HG03469 (cell line): ENCODE measurements at regions not wholly inside any gene's neighbourhood (a gene's known extent, or its start where the extent isn't known, plus 50 kb on each side); places are given as distances from the start of the nearest gene placed in this dataset.
A peak's percentile ranks its signal among the peaks of the same experiment; 100 is the strongest.
"Not testable (repeated sequence)": the region's sequence is repeated elsewhere in the genome, so short reads cannot be mapped to it uniquely, and the experiment has no call there.

Experiments
- ATAC-seq: cut with Tn5 transposase; IDR thresholded peaks from one replicate; pipeline ENCODE4 v1.9.1; 2021; ENCODE audit warnings: mild to moderate bottlenecking, moderate library complexity, moderate number of reproducible peaks; ENCODE audit not compliant: unreplicated experiment

- ATAC-seq, result no peak
Measured at GRCh38 chr1:60298290-60298689, 224.7 kb upstream of the C1orf87 start.

DNA sequence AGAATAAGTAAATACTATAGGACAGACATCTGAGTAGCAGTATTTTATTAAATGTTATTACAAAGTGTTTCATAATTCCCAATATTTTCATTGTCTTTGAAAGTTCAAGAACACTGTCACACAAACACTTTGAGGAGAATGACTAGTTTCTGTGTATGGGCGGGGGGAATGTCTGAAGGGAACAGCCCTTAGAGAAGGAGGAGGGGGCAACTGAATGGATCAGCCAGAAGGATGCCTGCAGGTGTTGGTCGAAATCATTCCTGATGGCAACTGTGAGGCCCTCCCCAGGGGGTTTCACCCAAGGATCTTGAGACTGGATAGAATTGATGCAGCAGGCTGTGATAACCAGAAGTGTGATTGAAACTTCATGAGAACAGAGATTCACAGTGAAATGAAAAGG, 223.2 kb upstream of the C1orf87 start:
- ATAC-seq, result no peak

GRCh38 chr1:60292140-60292539, 218.6 kb upstream of the C1orf87 start:
- ATAC-seq, result no peak

DNA sequence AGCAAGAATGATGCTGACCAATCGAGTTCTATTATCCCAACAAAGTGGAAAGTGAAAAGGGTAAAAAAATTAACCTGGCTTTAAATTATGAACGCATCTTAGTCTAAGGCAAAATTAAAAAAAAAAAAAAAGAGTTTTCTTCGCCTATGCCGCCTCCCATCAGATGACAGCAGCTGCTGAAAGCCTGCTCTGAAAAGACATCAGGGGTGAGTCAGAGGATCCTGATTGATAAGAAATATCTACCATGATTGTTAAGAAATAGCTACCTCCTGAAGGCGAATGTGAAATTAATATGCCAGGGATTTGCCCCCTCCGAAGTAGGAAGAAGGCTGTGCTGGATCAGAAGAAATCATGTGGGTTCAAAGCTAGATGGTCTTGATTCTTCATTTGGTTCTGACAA, 216.8 kb upstream of the C1orf87 start:
- ATAC-seq, result no peak

DNA sequence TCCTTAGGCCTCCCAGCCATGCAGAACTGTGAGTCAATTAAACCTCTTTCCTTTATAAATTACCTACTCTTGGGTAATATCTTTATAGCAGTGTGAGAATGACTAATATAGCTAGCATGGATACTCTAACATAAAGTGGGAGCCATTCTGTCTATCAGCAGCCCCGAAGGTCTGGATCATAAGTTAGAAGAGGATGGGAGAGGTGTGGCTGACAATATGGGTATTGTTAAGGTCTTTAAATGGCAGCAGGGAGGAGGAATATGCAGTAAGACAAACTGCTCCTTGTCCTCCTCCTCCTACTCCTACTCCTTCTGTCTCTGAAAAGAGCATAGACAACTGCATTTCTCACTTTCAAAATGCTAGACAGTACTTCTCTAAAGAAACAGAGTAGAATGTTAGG, 214.0 kb upstream of the C1orf87 start:
- no peak for ATAC-seq

DNA sequence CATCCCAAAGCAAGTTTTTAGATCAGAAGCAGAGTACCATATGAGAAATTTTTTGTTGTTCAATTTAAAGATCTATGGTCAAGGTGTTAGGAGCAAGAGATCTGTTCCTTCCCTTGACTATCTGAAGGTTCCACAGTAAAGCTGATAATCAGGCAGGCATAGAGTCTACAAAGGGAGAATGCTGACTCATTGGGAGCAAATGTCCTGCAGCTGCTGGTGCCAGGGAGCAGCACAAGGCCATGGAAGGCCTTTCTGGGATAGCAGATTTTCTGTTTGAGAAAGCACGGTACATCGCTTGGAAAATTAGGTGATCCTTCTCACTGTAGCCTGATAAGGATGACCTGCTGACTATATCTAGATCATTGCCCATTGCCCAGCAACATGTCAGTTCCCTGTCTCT, 210.1 kb upstream of the C1orf87 start:
- ATAC-seq, result no peak

DNA sequence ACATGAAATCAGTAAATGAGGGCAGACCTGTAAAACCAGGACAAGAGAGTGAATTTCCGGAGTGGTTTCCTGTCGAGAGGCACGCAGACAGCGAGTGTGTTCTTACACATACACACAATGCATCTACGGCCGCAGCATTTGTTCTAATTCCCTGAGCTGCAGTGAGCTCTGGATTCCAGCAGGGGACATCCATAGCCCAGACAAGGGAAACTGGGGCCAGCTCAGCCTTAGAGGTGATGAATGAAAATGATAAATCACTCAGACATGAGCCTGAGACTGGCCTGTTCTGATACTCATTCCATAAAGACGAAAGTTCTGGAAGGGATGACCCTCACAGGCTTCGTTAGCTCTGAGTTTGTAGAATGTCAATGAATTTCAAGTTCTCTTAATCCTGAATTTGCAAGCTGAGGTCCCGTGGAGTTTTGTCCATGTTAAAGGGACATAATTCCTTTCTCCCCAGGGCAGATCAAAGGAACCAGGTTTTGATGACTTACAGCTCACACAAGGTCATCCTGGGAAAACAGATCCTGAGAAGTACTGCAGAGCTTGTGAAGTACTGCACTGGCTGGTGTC, 207.9 kb upstream of the C1orf87 start:
- peak; percentile 93 for ATAC-seq

DNA sequence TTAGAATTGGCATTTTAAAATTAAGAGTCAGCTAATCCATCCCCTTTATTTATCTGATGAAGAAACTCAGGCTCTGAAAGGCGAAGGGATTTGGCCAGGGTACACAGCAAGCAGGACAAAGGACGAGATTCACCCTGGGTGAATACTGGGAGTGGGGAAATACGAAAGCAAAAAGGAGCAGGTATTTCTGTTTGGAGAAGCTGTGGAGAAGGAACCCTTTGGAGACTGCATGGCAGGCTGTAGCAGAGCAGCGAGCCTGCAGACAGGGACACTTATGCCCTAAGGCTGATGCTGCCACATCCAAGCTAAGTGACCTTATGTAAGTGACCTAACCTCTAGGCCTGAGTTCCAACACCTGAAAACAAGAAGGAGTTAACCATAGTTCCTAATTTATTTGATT, 207.2 kb upstream of the C1orf87 start:
- ATAC-seq, result no peak

- ATAC-seq, result no peak
Measured at GRCh38 chr1:60280256-60280655, 206.7 kb upstream of the C1orf87 start.

DNA sequence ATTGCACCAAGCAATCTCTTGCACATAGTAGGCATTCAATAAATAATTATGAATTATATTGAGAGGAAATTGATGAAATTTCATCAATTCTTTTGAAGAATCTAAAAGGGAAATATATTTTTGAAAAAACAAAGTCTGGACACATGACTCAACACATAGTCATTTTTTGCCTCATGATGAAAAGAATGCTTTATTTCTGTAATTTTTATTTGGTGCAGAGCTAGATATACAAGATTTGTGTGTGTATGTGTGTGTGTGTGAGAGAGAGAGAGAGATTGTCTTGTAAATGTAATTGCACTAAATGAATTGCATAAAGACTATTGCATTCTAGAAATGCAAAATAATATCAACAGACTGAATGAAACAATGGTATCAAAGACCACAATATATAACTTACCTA, 206.2 kb upstream of the C1orf87 start:
- no peak for ATAC-seq

GRCh38 chr1:60277269-60277668, 203.7 kb upstream of the C1orf87 start:
- no peak for ATAC-seq

DNA sequence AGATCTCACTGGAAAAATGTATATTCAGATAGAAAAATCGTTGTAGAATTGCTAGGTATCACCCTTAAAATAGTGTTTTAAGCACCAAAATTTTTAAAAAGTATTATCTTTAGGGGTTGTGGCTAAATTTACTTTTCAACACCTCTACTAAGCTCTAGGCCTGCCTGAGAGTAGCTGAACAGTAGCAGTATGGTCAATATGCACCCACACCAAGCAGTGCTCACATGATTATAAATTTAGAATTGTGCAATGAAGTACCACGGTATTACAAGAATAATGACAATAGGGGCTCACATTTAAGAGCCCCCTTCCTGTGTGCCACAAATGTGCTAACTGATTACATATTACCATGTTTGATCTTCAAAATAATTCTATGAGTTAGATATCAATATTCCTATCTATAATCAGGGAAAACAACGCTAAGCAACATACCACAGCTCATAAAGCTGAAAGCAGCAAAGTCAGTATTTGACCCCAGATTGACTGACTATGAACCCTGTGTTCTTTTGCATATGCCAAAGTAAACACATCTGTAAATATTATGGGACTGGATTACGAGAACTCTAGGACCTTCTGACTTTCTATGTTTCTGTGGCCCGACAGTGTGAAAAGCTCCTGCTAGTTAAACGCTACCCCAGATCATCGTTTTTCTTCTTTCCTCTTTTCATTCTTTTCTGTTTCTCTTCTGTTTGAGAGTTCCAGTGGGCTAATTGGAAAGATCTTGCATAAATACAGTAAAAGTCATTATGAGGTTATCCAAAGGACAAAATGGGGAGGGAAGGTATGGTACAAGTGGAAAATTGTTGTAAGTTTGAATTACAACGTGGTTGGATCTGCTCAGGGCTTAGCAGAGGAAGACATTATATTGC, 201.1 kb upstream of the C1orf87 start:
- no peak for ATAC-seq

GRCh38 chr1:60273185-60273584, 199.6 kb upstream of the C1orf87 start:
- no peak for ATAC-seq

DNA sequence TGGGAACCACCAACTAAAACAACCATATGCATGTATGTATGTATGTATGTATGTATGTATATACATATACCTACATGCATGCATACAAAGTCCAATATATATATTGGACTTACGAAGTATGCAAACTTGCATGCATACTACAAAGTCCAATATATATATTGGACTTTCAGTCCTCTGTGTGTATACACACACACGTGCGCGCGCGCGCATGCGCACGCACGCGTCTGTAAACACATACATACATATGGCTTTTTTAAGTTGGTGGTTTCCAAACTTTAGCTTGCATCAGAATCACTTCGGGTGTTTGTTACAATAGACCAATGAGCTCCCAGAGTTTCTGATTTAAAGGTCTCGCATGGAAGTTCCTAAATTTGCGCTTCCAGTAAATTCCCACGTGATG, 197.5 kb upstream of the C1orf87 start:
- no peak for ATAC-seq

- ATAC-seq, result no peak
Measured at GRCh38 chr1:60268451-60268850, 194.9 kb upstream of the C1orf87 start.

- no peak for ATAC-seq
Measured at GRCh38 chr1:60265560-60266535, 192.3 kb upstream of the C1orf87 start.

DNA sequence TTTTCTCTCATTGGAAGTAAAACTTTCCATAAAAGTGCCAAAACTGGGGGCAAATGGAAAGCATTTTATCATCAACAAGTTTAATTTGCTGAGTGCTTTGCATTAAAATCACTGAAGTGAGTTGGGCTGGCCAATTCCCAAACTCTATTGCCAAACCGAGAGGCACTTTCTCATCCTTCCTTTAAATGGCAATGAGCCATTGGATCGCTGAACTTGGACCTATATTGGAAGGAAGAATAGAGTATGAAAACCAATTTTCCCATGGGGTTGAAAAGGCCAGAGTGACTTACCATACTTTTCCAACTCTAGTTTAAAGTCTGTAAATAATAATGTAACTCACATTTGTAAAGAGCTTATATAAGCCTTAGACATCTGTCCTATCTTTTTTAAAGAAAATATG, 189.1 kb upstream of the C1orf87 start:
- no peak for ATAC-seq

- ATAC-seq, result no peak
Measured at GRCh38 chr1:60257531-60257930, 184.0 kb upstream of the C1orf87 start.

GRCh38 chr1:60255565-60255964, 182.0 kb upstream of the C1orf87 start:
- ATAC-seq, result no peak

DNA sequence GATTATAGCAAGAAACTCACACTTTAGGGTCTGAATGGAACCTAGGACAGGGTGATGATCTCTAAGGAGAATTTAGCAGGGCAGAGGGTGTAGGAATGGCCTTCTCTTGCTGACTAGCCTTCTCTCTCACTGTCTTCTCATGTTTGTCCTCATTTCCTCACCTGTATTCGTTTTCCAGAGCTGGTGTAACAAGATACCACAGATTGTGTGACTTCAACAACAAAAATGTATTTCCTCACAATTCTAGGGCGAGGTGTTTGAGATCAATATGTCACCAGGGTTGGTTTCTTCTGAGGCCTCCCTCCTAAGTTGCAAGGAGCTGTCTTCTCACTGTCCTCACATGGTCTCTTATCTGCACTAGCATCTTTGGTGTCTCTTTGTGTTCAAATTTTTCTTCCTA, 177.9 kb upstream of the C1orf87 start:
- no peak for ATAC-seq

GRCh38 chr1:60247467-60247866, 173.9 kb upstream of the C1orf87 start:
- not testable (repeated sequence) for ATAC-seq
